Mesenchymal stem cell (in vitro differentiated cells and primary cell): ENCODE measurements at regions not wholly inside any gene's neighbourhood (a gene's known extent, or its start where the extent isn't known, plus 50 kb on each side); places are given as distances from the start of the nearest gene placed in this dataset.

Source experiments
- DNase-seq: peaks from one replicate; pipeline ENCODE4 v3.0.0-alpha.2; 2013
- H2AFZ ChIP-seq: one replicate; pipeline ENCODE4 v1.6.1; 2013; ENCODE audit warnings: low read depth, mild to moderate bottlenecking, control low read depth, inconsistent platforms, low read length, moderate library complexity
- H2AK5ac ChIP-seq: 2 replicates; pipeline ENCODE4 v1.6.1; 2013; ENCODE audit warnings: low read length, moderate library complexity, mild to moderate bottlenecking, inconsistent platforms; ENCODE audit not compliant: severe bottlenecking
- H2BK120ac ChIP-seq: one replicate; pipeline ENCODE4 v1.6.1; 2013; ENCODE audit warnings: low read depth, mild to moderate bottlenecking, inconsistent platforms, low read length, moderate library complexity
- H2BK12ac ChIP-seq, 2 experiments: one replicate each; pipeline ENCODE4 v1.6.1; 2013; ENCODE audit warnings: inconsistent platforms in 2 of 2, low read length in 2 of 2, mild to moderate bottlenecking in 2 of 2, moderate library complexity in 2 of 2, control low read depth in 1 of 2
- H2BK15ac ChIP-seq: one replicate; pipeline ENCODE4 v1.6.1; 2013; ENCODE audit warnings: mild to moderate bottlenecking, low read depth, inconsistent platforms; ENCODE audit not compliant: poor library complexity, severe bottlenecking
- H2BK5ac ChIP-seq: 2 replicates; pipeline ENCODE4 v1.6.1; 2013; ENCODE audit warnings: low read depth, mild to moderate bottlenecking, low read length, control low read depth, inconsistent platforms; ENCODE audit not compliant: poor library complexity, severe bottlenecking
- H3K14ac ChIP-seq, 2 experiments: one replicate each; pipeline ENCODE4 v1.6.1; 2013; ENCODE audit warnings: inconsistent platforms in 2 of 2, low read length in 2 of 2, control low read depth in 1 of 2, mild to moderate bottlenecking in 1 of 2, moderate library complexity in 1 of 2
- H3K18ac ChIP-seq, 2 experiments: one replicate each; pipeline ENCODE4 v1.6.1; 2013; ENCODE audit warnings: inconsistent platforms in 2 of 2, low read length in 2 of 2, control low read depth in 1 of 2, low read depth in 1 of 2, mild to moderate bottlenecking in 1 of 2
- H3K23ac ChIP-seq, 2 experiments: one replicate each; pipeline ENCODE4 v1.6.1; 2013; ENCODE audit warnings: inconsistent platforms in 2 of 2, low read length in 2 of 2, mild to moderate bottlenecking in 2 of 2, moderate library complexity in 2 of 2, control low read depth in 1 of 2
- H3K27ac ChIP-seq: 2 replicates; pipeline ENCODE4 v1.5.1; 2013; ENCODE audit warnings: mild to moderate bottlenecking, moderate library complexity, low read length, control low read depth, inconsistent platforms; ENCODE audit not compliant: poor library complexity, severe bottlenecking
- H3K27me3 ChIP-seq, 2 experiments: 2 replicates each; pipeline versions ENCODE4 v1.6.1 to v1.7.0; 2013; ENCODE audit warnings: low read length in 2 of 2, mild to moderate bottlenecking in 2 of 2, moderate library complexity in 2 of 2, control low read depth in 1 of 2, inconsistent platforms in 1 of 2; ENCODE audit not compliant: control insufficient read depth in 1 of 2, insufficient read depth in 1 of 2
- H3K36me3 ChIP-seq, 2 experiments: 2 replicates each; pipeline versions ENCODE4 v1.6.1 to v1.7.0; 2013; ENCODE audit warnings: low read length in 2 of 2, control low read depth in 1 of 2, inconsistent platforms in 1 of 2, low read depth in 1 of 2, mild to moderate bottlenecking in 1 of 2; ENCODE audit not compliant: insufficient read depth in 2 of 2, control insufficient read depth in 1 of 2
- H3K4ac ChIP-seq, 2 experiments: one replicate each; pipeline ENCODE4 v1.6.1; 2013; ENCODE audit warnings: inconsistent platforms in 2 of 2, low read length in 2 of 2, mild to moderate bottlenecking in 2 of 2, moderate library complexity in 2 of 2, control low read depth in 1 of 2, low read depth in 1 of 2
- H3K4me1 ChIP-seq: 2 replicates; pipeline ENCODE4 v1.6.1; 2013; ENCODE audit warnings: low read depth, low read length, control low read depth; ENCODE audit not compliant: control insufficient read depth, insufficient read depth
- H3K4me2 ChIP-seq: 2 replicates; pipeline ENCODE4 v1.6.1; 2013; ENCODE audit warnings: low read length, mild to moderate bottlenecking, inconsistent platforms; ENCODE audit not compliant: poor library complexity, severe bottlenecking
- H3K4me3 ChIP-seq, 2 experiments: 2 replicates each; pipeline versions ENCODE4 v1.5.1 to v1.7.0; 2013; ENCODE audit warnings: low read length in 2 of 2, mild to moderate bottlenecking in 2 of 2, control low read depth in 1 of 2, low read depth in 1 of 2; ENCODE audit not compliant: insufficient read depth in 1 of 2
- H3K79me1 ChIP-seq: replicated peaks from 2 replicates; pipeline ENCODE4 v1.6.1; 2013; ENCODE audit warnings: mild to moderate bottlenecking, control low read depth, low read length, inconsistent platforms; ENCODE audit not compliant: poor library complexity, severe bottlenecking
- H3K9ac ChIP-seq: 2 replicates; pipeline ENCODE4 v1.7.0; 2013; ENCODE audit warnings: mild to moderate bottlenecking, low read length, moderate library complexity
- H3K9me3 ChIP-seq: 2 replicates; pipeline ENCODE4 v1.7.0; 2013; ENCODE audit warnings: mild to moderate bottlenecking, low read length; ENCODE audit not compliant: control insufficient read depth
- H4K8ac ChIP-seq: one replicate; pipeline ENCODE4 v1.6.1; 2013; ENCODE audit warnings: inconsistent platforms, mild to moderate bottlenecking, low read length, moderate library complexity
- H4K91ac ChIP-seq: one replicate; pipeline ENCODE4 v1.6.1; 2013; ENCODE audit warnings: mild to moderate bottlenecking, low read length, inconsistent platforms
- WGBS: methylation state at CpG from one replicate; pipeline ENCODE4 v1.1.7; 2013; ENCODE audit warnings: mixed read lengths; 5-methylcytosine and 5-hydroxymethylcytosine counted together

DNA sequence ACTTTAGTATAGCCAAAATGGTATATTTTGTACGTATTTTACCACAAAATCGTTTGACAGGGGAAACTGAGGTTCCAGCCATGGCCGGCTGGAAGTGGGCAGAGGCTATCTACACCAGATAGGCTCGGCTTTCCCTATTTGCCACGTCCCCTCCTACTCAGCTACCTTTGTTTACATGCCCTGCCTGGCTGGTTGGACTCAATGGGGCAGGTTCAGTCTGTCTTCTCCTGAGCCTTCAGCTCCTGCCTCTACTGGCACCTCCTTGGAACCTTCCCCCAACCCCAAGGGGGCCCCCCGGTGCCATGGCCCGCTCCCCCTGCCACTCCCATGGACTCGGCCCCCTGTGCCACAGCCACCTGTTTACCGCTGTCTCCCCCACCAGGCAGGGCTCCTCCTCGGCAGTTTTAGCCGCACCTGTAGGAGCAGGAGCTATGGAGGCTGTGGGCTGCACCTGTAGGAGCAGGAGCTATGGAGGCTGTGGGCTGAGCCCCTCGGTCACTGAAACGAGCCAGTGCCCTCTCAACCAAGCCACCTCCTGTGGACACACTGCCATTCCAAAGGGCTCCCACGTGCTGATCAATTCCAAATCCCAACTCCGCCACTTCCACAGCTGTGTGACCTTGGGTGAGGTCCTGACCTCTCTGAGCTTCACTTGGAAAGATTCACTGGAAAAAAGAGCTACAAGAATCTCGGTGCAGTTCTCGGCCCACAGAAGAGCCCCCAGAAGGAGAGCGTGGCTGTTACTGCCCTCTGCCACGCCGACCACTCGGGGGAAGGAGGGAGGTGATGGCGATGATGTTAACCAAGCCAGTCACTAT, 62.2 kb downstream of the NCOR2 start:
- Histone ChIP-seq H3K18ac (peak overlapping the region; percentile 62 to 69), H2AK5ac (peak overlapping the region; percentile 93), H4K8ac (no peak overlapping the region), H3K14ac (peak overlapping the region in 1 of 2 experiments; percentile 27), H3K4me1 (peaks cover 87% of the 10 kb centered on the region), H3K27ac (peak overlapping the region; percentile 92), H3K4me2 (no peak overlapping the region), H3K79me1 (no peaks in the 10 kb centered on the region), H2BK5ac (no peak overlapping the region), H4K91ac (peak overlapping the region; percentile 65), H2BK120ac (peak overlapping the region; percentile 59), H3K9ac (no peak overlapping the region), H3K4ac (peak overlapping the region; percentile 6 to 37), H2AFZ (no peak overlapping the region), H3K23ac (peak overlapping the region in 1 of 2 experiments; percentile 40), H2BK15ac (peak overlapping the region; percentile 77), H3K27me3 (no peaks in the 10 kb centered on the region), H3K36me3 (peaks cover 0 to 43% of the 10 kb centered on the region in 2 experiments), H3K9me3 (no peaks in the 10 kb centered on the region), H2BK12ac (peak overlapping the region; percentile 15 to 33), H3K4me3 (no peak overlapping the region)
- WGBS = 88% methylated on average over 20 of the region's 22 CpGs
- no peak for DNase-seq

DNA sequence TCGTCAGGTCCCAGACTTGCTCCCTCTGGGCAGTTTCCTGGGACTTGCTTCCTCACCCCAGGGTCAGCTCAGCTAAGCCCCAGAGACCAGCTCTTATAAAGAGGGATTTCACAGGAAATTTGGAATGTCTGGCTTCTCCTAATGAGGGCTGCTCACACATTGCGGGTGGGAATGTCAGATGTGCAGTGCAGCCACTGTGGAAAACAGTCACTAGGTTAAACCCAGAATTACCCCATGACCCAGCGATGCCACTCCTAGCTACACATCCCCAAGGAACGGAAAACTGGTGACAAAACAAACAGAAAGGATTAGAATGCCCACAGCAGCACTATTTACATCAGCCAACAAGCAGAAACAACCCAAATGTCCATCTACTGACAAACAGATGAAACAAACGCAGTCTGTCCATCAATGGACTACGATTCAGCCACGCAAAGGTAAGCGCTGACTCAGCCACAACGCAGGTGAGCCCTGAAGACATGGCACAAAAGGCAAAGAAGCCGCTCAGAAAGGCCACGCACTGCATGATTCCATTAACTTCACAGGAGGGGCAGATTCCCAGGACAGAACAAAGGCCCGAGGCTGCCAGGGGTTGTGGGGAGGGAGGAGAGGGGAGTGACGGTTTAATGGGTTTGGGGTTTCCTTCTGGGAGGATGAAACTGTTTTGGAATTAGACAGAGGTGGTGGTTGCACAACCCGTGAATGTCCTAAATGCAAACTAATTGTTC, 63.0 kb downstream of the NCOR2 start:
- H3K36me3 ChIP-seq = peaks cover 0 to 43% of the 10 kb centered on the region in 2 experiments
- no peak overlapping the region for H2BK15ac ChIP-seq
- H4K8ac ChIP-seq = no peak overlapping the region
- no peak overlapping the region for H3K4me2 ChIP-seq
- no peak overlapping the region for H3K4ac ChIP-seq
- peak; percentile 55 for DNase-seq
- no peak overlapping the region for H3K23ac ChIP-seq
- H3K79me1 ChIP-seq = no peaks in the 10 kb centered on the region
- H3K14ac ChIP-seq = no peak overlapping the region
- peak overlapping the region; percentile 85 for H2AK5ac ChIP-seq
- peak overlapping the region; percentile 12 for H4K91ac ChIP-seq
- no peaks in the 10 kb centered on the region for H3K9me3 ChIP-seq
- H2AFZ ChIP-seq = no peak overlapping the region
- H3K4me1 ChIP-seq = peaks cover 87% of the 10 kb centered on the region
- peak overlapping the region in 1 of 2 experiments; percentile 16 for H2BK12ac ChIP-seq
- WGBS = 80% methylated on average over 14 of the region's 14 CpGs
- H3K27ac ChIP-seq = peak overlapping the region; percentile 6
- H3K27me3 ChIP-seq = no peaks in the 10 kb centered on the region
- no peak overlapping the region for H3K4me3 ChIP-seq
- no peak overlapping the region for H3K18ac ChIP-seq
- H3K9ac ChIP-seq = no peak overlapping the region
- H2BK5ac ChIP-seq = no peak overlapping the region
- H2BK120ac ChIP-seq = no peak overlapping the region

DNA sequence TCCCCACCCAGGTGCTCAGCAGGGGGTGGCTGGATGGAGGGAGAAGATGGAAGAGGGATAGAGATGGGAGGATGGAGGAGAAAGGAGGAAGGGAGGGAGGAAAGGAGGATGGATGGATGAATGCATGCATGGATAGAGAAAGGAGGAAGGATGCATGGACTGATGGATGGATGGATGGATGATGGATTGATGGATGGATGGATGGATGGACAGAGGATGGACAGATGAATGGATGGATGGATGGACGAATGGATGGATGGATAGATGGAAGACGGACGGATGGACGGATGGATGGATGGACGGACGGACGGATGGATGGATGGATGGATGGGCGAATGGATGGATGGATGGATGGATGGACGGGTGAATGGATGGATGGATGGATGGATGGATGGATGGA, 64.1 kb downstream of the NCOR2 start:
- H3K4me1 ChIP-seq = peaks cover 85% of the 10 kb centered on the region

DNA sequence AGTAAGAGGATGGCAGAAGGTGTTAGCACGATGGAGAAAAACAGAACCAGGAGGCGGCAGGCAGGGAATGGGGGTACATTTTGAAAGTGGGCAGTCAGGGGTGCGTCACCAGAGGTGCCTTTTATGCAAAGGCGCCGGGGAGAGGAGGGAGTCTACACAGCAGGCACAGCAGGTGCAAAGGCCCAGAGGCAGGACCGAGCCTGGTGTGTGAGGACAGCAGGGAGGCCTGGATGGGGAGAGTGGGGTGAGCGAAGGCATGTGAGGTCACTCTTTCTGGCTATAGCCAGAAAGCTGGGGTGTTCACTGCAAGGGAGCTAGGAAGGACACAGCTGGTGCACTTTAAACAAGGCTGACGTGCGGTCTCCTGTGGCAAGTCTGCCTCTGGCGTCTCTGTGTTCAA, 65.0 kb downstream of the NCOR2 start:
- no peak overlapping the region for H3K14ac ChIP-seq

More for the DNA sequence above, 64.1 kb downstream of the NCOR2 start:
- Histone ChIP-seq H2AFZ (no peak overlapping the region), H3K14ac (no peak overlapping the region), H3K4ac (no peak overlapping the region), H2AK5ac (no peak overlapping the region), H2BK120ac (no peak overlapping the region), H3K27me3 (no peaks in the 10 kb centered on the region), H3K36me3 (peaks cover 0 to 46% of the 10 kb centered on the region in 2 experiments), H3K23ac (no peak overlapping the region), H4K8ac (no peak overlapping the region), H2BK5ac (no peak overlapping the region), H2BK15ac (no peak overlapping the region), H3K18ac (no peak overlapping the region), H3K4me2 (no peak overlapping the region), H3K79me1 (no peaks in the 10 kb centered on the region), H3K9ac (no peak overlapping the region), H2BK12ac (no peak overlapping the region), H3K9me3 (no peaks in the 10 kb centered on the region), H3K4me3 (no peak overlapping the region), H4K91ac (no peak overlapping the region), H3K27ac (no peak overlapping the region)
- no peak for DNase-seq
- WGBS = 98% methylated on average over 9 of the region's 9 CpGs

More for the DNA sequence above, 65.0 kb downstream of the NCOR2 start:
- H3K23ac ChIP-seq = no peak overlapping the region
- H3K9ac ChIP-seq = no peak overlapping the region
- no peak overlapping the region for H2AFZ ChIP-seq
- no peaks in the 10 kb centered on the region for H3K9me3 ChIP-seq
- H3K27me3 ChIP-seq = no peaks in the 10 kb centered on the region
- H2BK15ac ChIP-seq = no peak overlapping the region
- peak overlapping the region; percentile 1 to 2 for H2BK12ac ChIP-seq
- no peak overlapping the region for H3K18ac ChIP-seq
- no peak overlapping the region for H2BK120ac ChIP-seq
- H3K36me3 ChIP-seq = peaks cover 0 to 43% of the 10 kb centered on the region in 2 experiments
- no peak for DNase-seq
- no peak overlapping the region for H4K8ac ChIP-seq
- 97% methylated on average over 10 of the region's 10 CpGs for WGBS
- no peak overlapping the region for H3K4me3 ChIP-seq
- peaks cover 84% of the 10 kb centered on the region for H3K4me1 ChIP-seq
- peak overlapping the region; percentile 0 for H3K27ac ChIP-seq
- H2BK5ac ChIP-seq = no peak overlapping the region
- no peak overlapping the region for H3K4ac ChIP-seq
- H2AK5ac ChIP-seq = peak overlapping the region; percentile 100
- H3K4me2 ChIP-seq = no peak overlapping the region
- no peak overlapping the region for H4K91ac ChIP-seq
- no peaks in the 10 kb centered on the region for H3K79me1 ChIP-seq
